Adipose tissue (tissue), 3 donors: ENCODE measurements at regions not wholly inside any gene's neighbourhood (a gene's known extent, or its start where the extent isn't known, plus 50 kb on each side); places are given as distances from the start of the nearest gene placed in this dataset.
"Not testable (repeated sequence)": the region's sequence is repeated elsewhere in the genome, so short reads cannot be mapped to it uniquely, and the experiment has no call there.

ENCODE experiments used
- H3K27ac ChIP-seq: one replicate; pipeline ENCODE4 v1.5.1; 2013; ENCODE audit warnings: low read depth, low read length
- WGBS, 3 donors: extraction: QIAGEN DNeasy Blood & Tissue Kit; methylation state at CpG; one replicate each; pipeline ENCODE4 v1.1.7; 2013; 5-methylcytosine and 5-hydroxymethylcytosine counted together
- donor health status: healthy with polysubstance abuse.
- donor health status: Bipolar disorder and iron deficiency.
- donor health status: healthy.

DNA sequence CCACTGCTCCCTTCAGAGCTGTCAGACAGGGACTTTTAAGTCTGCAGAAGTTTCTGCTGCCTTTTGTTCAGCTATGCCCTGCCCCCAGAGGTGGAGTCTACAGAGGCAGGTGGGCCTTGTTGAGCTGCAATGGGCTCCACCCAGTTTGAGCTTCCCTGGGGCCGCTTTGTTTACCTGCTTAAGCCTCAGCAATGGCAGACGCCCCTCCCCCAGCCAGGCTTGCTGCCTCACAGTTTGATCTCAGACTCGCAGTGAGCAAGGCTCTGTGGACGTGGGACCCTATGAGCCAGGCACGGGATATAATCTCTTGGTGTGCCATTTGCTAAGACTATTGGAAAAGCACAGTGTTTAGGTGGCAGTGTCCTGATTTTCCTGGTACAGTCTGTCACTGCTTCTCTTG, 104.2 kb upstream of the PTBP2 start:
- H3K27ac ChIP-seq: not testable (repeated sequence)
- 90 to 94% (median 91%) methylated on average over 5 of the region's 5 CpGs for whole genome bisulfite sequencing, 3 donors

DNA sequence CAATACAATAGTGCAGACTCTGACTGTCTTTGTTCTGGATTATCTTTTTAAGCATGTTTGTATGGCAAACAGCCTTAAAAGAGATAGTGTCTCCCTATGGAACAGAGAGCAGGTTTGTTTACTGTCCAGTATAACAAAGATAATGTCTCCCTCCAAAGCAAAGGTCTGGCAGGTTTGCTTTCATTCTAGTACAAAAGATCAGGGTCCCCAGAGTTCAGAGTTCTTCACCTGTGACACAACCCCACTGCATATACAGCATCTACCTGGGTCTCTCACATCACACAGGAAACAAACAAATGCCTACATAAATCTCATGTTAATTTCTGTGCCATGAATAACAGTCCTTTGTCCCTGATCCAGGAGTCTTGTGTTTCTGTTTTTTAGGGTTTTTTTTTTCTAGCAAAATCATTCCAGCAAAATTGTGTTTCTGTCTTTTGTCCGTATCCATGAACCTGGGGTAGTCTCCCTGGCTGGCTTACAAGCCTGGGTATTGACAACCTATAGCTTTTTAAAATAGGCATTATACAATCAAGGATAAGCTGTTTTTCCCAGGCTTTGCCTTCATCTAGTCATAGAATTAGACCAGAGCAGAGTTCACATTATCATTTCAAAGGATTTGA, 89.4 kb upstream of the PTBP2 start:
- WGBS, 3 donors: 66 to 92% (median 90%) methylated on average over 1 of the region's 1 CpG
- H3K27ac ChIP-seq: no peak overlapping the region

DNA sequence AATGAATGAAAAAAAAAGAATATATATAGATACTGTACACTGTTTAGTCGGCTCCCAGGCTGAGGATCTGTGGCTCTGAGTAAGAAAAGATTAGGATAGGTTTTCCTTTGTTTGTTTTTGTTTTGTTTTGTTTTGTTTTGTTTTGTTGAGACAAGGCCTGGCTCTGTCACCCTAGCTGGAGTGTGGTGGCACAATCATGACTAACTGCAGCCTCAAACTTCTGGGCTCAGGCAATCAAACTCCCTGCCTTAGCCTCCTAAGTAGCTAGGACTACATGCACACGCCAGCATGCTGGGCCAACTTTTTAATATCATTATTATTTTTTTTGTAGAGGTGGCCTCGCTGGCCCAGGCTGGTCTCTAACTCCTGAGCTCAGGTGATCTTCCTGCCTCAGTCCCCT, 87.9 kb upstream of the PTBP2 start:
- 82 to 87% (median 85%) methylated on average over 3 of the region's 3 CpGs for WGBS, 3 donors
- no peak overlapping the region for H3K27ac ChIP-seq

DNA sequence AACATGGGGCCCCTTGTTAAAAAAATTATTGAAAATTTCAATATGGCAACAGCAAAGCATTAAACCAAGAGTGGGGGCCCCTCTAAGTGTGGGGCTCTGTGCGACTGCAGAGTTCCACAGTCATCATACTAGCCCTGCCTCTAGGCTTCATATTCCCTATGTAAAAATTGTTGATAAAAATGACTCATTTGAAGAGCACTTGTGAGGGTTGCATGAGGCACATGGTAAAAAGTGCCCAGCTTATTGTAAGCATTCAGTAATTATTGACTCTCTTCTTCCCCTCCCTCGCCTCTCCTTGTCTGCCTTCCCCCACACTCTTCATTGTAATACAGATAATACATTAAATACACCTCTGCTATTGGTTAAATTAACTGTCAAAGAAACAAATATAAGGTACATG, 86.7 kb upstream of the PTBP2 start:
- 86 to 93% (median 87%) methylated on average over 2 of the region's 2 CpGs for WGBS, 3 donors
- H3K27ac ChIP-seq: no peak overlapping the region

DNA sequence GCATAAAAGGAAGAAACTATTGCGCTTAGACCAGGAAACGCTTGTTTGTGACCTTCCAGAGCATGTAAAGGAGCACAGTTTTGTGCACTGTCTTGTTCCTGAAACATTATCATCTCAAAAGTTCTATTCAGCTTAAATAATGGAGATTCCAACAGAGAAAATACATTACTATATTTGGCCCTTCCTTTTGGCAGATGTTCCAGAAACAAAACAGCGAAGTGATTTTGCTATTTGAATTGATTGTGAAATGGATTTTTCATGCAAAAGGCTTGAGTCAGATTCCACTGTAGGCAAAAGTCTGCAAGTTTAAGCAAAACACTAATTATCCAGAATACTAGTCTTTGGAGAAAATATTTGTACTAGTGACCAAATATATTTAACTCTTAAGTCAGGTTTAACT, 80.3 kb upstream of the PTBP2 start:
- WGBS, 3 donors: 78 to 79% (median 79%) methylated on average over 3 of the region's 3 CpGs

DNA sequence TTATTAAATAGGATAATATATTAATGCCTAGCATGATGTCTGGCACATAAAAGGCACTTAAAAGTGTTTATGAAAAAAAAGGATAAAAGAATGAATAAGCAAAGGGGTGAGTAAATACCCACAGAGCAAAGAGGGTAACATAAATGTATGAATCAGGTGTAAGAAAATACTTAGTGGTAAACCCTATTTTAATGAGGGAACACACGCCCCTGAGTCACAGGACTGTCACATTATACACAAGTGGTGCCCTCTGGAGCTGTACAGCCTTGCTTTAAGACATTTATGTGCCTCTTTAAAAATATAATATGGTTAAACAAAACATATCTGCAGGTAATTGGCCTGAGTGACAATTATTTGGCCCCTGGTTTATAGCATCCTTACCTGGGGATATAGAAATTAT, 78.1 kb upstream of the PTBP2 start:
- no peak overlapping the region for H3K27ac ChIP-seq
- whole genome bisulfite sequencing, 3 donors: 57 to 81% (median 70%) methylated on average over 1 of the region's 1 CpG

More for the DNA sequence above, 80.3 kb upstream of the PTBP2 start:
- H3K27ac ChIP-seq: no peak overlapping the region

DNA sequence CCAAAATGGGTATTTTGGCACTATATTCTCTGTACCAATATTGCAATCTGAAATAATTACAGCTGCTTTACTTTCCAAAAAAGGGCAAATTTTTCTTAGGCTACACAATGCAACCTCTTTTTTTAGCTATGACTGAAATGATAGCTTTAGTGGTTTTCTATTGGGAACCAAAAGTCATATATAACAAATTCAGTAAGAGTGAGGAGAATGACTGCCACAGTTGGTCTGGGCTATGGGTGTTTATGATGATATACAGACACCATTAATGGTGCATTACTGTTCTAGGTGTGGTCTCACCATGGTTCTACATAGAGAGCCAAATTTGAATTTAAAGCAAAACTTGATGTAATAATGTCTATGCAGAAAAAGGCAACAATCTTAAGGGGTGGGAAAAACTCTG, 72.3 kb upstream of the PTBP2 start:
- no peak overlapping the region for H3K27ac ChIP-seq

DNA sequence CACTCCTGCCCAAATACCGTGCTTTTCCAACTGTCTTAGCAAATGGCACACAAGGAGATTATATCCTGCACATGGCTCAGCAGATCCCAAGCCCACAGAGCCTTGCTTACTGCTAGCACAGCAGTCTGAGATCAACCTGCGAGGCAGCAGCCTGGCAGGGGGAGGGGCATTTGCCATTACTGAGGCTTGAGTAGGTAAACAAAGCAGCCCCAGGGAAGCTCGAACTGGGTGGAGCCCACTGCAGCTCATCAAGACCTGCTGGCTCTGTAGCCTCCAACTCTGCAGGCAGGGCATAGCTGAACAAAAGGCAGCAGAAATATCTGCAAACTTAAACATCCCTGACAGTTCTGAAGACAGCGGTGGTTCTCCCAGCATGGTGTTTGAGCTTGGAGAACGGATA, 70.1 kb upstream of the PTBP2 start:
- H3K27ac ChIP-seq: no peak overlapping the region
- WGBS, 3 donors: 78 to 89% (median 85%) methylated on average over 5 of the region's 5 CpGs

DNA sequence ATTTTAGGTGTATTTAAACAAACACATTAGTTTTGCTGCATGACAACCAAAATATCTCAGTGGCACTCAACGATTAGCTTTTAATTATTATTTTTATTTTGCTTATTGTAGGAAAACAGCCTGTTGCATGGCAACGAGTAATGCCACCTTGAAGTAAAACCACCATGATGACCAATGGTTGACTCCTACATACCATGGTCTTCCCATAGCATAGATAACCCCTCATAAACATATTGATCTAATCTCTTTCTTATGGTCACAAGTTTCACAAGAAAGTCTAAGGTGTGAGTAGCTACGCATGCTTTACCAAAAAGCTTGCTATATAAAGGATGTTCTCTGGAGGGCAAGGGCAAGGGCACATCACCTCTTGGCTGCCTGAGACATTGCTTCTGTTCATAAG, 61.5 kb upstream of the PTBP2 start:
- 73 to 91% (median 86%) methylated on average over 3 of the region's 3 CpGs for WGBS, 3 donors

DNA sequence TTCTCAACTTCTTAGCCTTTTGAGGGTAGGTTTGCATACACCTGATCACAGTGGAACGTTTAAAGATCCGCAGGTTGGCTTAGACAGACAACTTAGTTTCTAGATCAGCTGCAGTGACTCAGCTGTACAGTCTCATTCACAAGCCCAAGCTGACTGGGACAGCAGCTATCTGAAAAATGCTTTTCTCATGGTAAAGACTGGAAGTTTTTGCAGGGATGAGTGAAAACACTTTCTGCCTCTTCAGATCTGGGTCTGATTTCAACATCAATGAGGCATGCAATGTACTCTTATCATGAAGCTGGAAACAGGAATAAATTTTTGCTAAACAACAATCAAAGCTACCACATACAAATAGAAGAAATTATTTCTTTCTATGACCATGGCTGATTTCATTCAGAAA, 61.1 kb upstream of the PTBP2 start:
- H3K27ac ChIP-seq: no peak overlapping the region
- WGBS, 3 donors: 74 to 88% (median 85%) methylated on average over 2 of the region's 2 CpGs

More for the DNA sequence above, 61.5 kb upstream of the PTBP2 start:
- no peak overlapping the region for H3K27ac ChIP-seq
